DMS 273 (cell line): ENCODE measurements at regions not wholly inside any gene's neighbourhood (a gene's known extent, or its start where the extent isn't known, plus 50 kb on each side); places are given as distances from the start of the nearest gene placed in this dataset.

ENCODE experiments used
- DNase-seq: peaks from one replicate; lab custom pipeline; 2025; ENCODE audit not compliant: unreplicated experiment; lab: John Stamatoyannopoulos, UW

GRCh38 chr1:223445402-223445801, 52.2 kb downstream of the CCDC185 start:
- DNase-seq: no peak

DNA sequence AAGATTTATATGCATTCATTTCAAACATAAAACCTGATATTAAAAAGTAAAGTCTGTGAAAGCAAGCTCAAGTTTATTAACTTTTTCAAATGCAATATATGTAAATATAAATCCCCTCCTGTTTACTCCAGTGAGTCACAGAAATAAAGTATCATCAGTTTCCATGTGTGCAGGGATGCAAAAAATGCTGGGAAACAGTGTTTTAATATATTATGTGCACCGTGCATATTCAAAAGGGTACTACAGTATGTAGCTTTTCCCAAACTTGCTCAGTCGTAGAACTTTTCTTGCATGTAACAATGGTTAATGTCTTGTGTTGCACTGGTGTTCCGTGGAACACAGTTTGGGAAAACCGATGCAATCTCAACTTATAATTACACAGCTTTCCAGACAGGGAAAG, 60.7 kb downstream of the CCDC185 start:
- DNase-seq: no peak

GRCh38 chr1:223454959-223455358, 61.7 kb downstream of the CCDC185 start:
- no peak for DNase-seq

- peak; percentile 41 for DNase-seq
These were observed 62.3 kb downstream of the CCDC185 start for GRCh38 chr1:223455470-223455869.

DNA sequence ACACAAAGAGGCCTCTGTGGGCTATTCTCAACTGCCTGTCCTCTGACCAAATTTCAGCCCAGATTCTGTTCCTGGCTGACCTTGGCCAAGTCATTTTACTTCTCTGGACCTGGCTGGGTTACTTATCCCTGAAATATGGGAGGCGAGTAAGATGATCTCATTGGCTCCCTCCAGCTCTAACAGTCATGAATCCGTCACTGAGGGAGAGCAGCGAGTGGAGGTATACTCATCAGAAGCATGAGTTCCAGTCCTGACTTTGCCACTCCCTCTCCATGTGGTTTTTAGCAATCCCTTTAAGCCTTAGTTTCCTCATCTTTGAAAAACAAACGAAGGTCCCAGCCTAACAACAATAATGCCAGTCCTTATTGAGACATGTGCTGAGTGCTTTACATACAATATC, 63.5 kb downstream of the CCDC185 start:
- DNase-seq: no peak

DNA sequence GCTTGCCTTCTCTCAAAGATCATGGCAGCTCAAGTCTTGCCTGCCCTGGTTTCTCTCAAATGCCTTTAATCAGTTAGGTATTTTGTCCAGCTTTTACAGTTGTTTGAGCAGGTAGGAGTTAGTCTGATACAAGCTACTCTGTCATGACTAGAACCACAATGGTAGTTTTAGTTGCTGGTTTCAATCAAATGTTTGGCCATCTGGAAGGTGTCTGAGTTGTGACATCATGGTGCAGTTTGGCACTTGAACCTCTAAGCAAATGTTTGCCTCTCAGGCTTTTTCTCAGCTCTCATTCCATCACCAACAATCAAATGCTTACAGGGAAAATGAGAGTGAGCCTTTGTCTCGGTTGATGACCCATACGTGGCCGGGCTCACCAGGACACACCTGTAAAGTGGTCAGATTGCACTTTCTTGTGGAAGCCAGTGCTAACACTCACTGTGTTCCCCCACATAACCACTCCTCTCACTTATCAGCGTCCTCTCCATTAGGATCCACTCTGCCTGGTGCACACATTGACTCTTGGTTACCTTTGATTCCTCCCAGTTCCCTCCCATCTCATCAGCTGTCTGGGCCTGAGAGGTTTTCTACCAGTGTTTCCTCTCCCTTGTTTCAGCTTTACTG, 67.5 kb downstream of the CCDC185 start:
- peak; percentile 16 for DNase-seq

- DNase-seq: no peak
These were observed 68.9 kb downstream of the CCDC185 start for GRCh38 chr1:223462047-223462630.

GRCh38 chr1:223462866-223463404, 69.7 kb downstream of the CCDC185 start:
- no peak for DNase-seq

GRCh38 chr1:223466151-223466550, 72.9 kb downstream of the CCDC185 start:
- DNase-seq: no peak

- no peak for DNase-seq
These were observed 78.4 kb downstream of the CCDC185 start for GRCh38 chr1:223471566-223471965.

GRCh38 chr1:223472057-223472456, 78.8 kb downstream of the CCDC185 start:
- DNase-seq: no peak

GRCh38 chr1:223473601-223474344, 80.6 kb downstream of the CCDC185 start:
- no peak for DNase-seq

- no peak for DNase-seq
These were observed 81.6 kb downstream of the CCDC185 start for GRCh38 chr1:223474804-223475203.

DNA sequence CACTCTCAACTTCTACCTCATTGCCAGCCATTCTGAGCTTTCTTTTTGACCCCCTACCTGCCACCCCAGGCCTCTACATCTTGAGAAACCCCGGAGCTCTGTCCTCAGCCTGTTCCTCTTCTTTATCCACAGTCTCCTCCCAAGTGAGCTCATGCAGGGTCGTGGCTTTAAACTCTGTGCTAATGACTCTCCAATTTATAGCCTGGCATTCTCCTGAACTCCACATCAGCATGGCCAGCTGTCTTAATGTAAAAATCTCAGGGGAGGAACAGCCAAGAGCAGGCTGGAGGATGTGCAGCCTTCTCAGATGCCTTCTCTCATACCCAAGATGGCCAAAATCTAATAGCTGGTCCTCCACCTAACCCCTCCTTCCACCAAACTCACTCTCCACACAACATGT, 84.2 kb downstream of the CCDC185 start:
- no peak for DNase-seq

DNA sequence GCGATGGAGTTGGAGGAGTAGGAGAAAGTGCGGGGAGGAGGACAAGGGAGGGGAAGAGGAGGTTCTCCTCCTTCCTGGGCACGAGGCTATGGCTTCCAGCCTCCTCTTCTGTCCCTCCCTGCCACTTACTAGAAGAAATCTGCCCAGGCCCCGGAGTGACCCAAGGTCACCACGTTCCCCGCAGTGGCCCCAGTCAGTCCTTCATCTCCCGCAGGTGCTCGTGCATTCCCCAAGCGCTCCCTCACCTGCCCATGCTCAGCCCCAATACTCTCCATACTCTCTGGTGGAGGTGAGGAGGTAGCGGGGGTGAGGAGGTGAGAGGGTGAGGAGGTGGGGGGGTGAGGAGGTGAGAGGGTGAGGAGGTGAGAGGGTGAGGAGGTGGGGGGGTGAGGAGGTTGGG, 85.4 kb downstream of the CCDC185 start:
- DNase-seq: no peak

- DNase-seq: peak; percentile 13
These were observed 86.0 kb downstream of the CCDC185 start for GRCh38 chr1:223479261-223479660.

DNA sequence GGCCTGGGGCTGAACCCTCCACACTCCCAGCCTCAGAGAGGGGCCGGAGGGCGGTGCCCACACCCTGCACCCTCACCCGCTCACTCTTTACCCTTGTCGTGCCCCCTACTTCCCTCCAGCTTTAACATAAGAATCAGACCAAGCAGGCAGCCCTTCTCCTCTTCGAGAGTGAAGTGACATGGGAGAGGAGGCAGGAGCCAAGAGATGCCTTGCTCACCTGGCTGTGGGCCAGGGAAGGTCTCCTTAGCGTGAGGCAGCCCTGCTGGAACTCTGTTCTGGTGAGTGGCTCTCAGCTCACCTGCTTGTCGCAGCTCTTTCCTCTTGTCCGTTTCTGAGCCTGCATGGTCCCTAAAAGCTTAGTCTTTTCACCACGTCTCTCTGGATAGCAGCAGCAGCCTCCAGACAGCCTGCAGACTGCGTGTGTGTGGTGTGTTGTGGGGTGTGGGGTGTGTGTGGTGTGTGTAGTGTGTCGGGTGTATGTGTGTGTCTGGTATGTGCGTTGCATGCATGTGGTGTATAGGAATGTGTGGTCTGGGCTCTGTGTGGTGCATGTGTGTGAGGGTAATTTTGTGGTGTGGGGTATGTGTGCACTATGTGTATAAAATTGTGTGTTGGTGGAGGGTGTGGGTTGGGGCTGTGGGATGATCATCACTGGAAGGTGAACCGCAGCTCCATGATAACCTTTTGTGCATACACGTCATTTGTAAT, 86.7 kb downstream of the CCDC185 start:
- peak; percentile 33 for DNase-seq

DNA sequence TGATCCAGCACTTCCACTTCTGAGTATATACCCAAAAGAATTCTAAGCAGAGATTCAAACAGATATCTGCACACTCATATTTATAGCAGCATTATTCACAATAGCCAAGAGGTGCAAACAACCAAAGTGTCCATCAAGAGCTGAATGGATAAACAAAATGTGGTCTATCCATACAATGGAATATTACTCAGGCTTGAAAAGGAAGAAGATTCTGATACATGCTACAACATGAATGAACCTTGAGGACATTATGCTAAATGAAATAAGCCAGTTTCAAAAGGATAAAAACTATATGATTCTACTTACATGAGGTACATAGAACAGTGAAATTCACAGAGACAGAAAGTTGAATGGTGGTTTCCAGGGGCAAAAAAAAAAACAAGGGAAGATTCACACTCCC, 88.9 kb downstream of the CCDC185 start:
- DNase-seq: no peak

- DNase-seq: no peak
These were observed 89.6 kb downstream of the CCDC185 start for GRCh38 chr1:223482766-223483165.

DNA sequence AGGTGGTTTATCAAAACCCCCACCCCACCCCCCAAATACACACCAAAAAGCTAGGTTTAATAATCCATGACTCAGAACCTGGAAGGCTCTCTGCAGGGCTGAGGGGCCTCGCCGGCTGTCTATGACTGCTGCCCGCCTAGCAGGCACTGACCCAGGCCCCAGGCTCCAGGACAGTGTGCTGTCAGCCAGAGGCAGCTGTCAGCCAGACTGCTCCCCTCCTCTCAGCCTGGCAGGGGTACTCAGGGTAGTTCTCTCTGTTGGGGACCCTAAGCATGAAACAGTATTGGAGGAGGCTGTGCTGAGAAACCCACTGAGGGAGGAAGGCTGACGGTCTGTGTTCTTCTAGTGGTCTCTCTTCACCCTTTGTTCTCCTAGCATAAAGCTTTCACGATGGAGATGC, 90.3 kb downstream of the CCDC185 start:
- DNase-seq: no peak

GRCh38 chr1:223486366-223486765, 93.2 kb downstream of the CCDC185 start:
- DNase-seq: peak; percentile 47
